Natural killer cell (primary cell): ENCODE measurements at regions not wholly inside any gene's neighbourhood (a gene's known extent, or its start where the extent isn't known, plus 50 kb on each side); places are given as distances from the start of the nearest gene placed in this dataset.
"Not testable (repeated sequence)": the region's sequence is repeated elsewhere in the genome, so short reads cannot be mapped to it uniquely, and the experiment has no call there.

Source experiments
- ATAC-seq, 3 donors: fragments of 150-1000 bp in 2 of 3; fragments of 200-7000 bp in 1 of 3; cut with Tn5 transposase; 1 replicate in 1 of 3; 2 replicates in 2 of 3; pipeline ENCODE4 v1.10.0; 2021; ENCODE audit warnings: mild to moderate bottlenecking in 2 of 3, moderate library complexity in 2 of 3
- DNase-seq, 2 donors: peaks; one replicate each; pipeline versions ENCODE4 v3.0.0 to v3.0.0-alpha.2; 2013 to 2021; ENCODE audit warnings: mixed read lengths in 1 of 2
- H3K27ac ChIP-seq: one replicate; pipeline ENCODE4 v1.5.1; 2013; ENCODE audit warnings: mild to moderate bottlenecking, low read length
- H3K27me3 ChIP-seq: one replicate; pipeline ENCODE4 v1.6.1; 2013; ENCODE audit warnings: low read length; ENCODE audit not compliant: control insufficient read depth, insufficient read depth
- H3K36me3 ChIP-seq: one replicate; pipeline ENCODE4 v1.6.1; 2013; ENCODE audit warnings: low read length; ENCODE audit not compliant: control insufficient read depth, insufficient read depth
- H3K4me1 ChIP-seq: one replicate; pipeline ENCODE4 v1.6.1; 2013; ENCODE audit warnings: low read length; ENCODE audit not compliant: control insufficient read depth, insufficient read depth
- H3K4me3 ChIP-seq: one replicate; pipeline ENCODE4 v1.5.1; 2013; ENCODE audit warnings: low read length
- H3K9me3 ChIP-seq: one replicate; pipeline ENCODE4 v1.6.1; 2013; ENCODE audit warnings: low read length; ENCODE audit not compliant: control insufficient read depth, insufficient read depth
- H3K27ac Mint-ChIP-seq, 2 donors: one replicate each; pipeline ENCODE4 v1.8.0; 2022; ENCODE audit warnings: mild to moderate bottlenecking in 2 of 2, mixed read lengths in 2 of 2, moderate library complexity in 1 of 2
- H3K27me3 Mint-ChIP-seq, 2 donors: one replicate each; pipeline ENCODE4 v1.8.0; 2022; ENCODE audit warnings: low read depth in 2 of 2, mixed read lengths in 2 of 2
- H3K36me3 Mint-ChIP-seq: one replicate; pipeline ENCODE4 v1.8.0; 2022; ENCODE audit warnings: mixed read lengths
- H3K4me1 Mint-ChIP-seq, 2 donors: one replicate each; pipeline ENCODE4 v1.8.0; 2022; ENCODE audit warnings: mixed read lengths in 2 of 2
- H3K4me3 Mint-ChIP-seq: one replicate; pipeline ENCODE4 v1.8.0; 2022; ENCODE audit warnings: mild to moderate bottlenecking, moderate library complexity, mixed read lengths
- H3K9me3 Mint-ChIP-seq, 2 donors: one replicate each; pipeline ENCODE4 v1.8.0; 2022; ENCODE audit warnings: mixed read lengths in 2 of 2
- WGBS: methylation state at CpG from one replicate; pipeline ENCODE4 v1.1.7; 2013; ENCODE audit warnings: missing lambda C conversion rate; ENCODE audit not compliant: insufficient coverage; 5-methylcytosine and 5-hydroxymethylcytosine counted together
- intact Hi-C: fragments of 100-400 bp; cut with micrococcal nuclease; formaldehyde crosslinking; loops from one replicate; pipeline ENCODE4 v1.14.2; 2022

DNA sequence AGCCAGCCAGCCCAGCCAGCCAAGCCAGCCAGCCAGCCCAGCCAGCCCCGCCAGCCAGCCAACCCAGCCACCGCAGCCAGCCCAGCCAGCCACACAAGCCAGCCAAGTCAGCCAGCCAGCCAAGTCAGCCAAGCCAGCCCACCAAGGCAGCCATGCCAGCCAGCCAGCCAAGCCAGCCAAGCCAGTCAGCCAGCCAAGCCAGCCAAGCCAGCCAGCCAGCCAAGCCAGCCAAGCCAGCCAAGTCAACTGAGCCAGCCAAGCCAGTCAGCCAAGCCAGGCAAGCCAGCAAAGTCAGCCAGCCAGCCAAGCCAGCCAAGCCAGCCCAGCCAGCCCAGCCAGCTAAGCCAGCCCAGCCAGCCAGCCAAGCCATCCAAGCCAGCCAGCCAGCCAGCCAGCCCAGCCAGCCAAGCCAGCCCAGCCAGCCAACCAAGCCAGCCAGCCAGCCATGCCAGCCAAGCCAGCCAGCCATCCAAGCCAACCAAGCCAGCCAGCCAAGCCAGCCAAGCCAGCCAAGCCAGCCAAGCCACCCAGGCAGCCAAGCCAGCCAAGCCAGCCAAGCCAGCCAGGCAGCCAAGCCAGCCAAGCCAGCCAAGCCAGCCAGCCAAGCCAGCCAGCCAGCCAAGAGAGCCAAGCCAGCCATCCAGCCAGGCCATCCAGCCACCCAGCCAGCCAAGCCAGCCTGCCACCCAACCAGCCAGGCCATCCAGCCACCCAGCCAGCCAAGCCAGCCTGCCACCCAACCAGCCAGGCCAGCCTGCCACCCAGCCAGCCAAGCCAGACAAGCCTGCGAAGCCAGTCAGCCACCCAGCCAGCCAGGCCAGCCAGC lies 329.9 kb upstream of the PLGLB2 start:
- H3K27me3 Mint-ChIP-seq, intact Hi-C loops, H3K4me1 Mint-ChIP-seq, H3K36me3 ChIP-seq, DNase-seq, H3K27ac ChIP-seq, ATAC-seq, H3K27ac Mint-ChIP-seq, H3K4me3 Mint-ChIP-seq, H3K4me1 ChIP-seq, H3K9me3 ChIP-seq, H3K4me3 ChIP-seq, H3K36me3 Mint-ChIP-seq, H3K27me3 ChIP-seq, H3K9me3 Mint-ChIP-seq: not testable (repeated sequence)
- WGBS, result 96% methylated on average over 2 of the region's 3 CpGs

DNA sequence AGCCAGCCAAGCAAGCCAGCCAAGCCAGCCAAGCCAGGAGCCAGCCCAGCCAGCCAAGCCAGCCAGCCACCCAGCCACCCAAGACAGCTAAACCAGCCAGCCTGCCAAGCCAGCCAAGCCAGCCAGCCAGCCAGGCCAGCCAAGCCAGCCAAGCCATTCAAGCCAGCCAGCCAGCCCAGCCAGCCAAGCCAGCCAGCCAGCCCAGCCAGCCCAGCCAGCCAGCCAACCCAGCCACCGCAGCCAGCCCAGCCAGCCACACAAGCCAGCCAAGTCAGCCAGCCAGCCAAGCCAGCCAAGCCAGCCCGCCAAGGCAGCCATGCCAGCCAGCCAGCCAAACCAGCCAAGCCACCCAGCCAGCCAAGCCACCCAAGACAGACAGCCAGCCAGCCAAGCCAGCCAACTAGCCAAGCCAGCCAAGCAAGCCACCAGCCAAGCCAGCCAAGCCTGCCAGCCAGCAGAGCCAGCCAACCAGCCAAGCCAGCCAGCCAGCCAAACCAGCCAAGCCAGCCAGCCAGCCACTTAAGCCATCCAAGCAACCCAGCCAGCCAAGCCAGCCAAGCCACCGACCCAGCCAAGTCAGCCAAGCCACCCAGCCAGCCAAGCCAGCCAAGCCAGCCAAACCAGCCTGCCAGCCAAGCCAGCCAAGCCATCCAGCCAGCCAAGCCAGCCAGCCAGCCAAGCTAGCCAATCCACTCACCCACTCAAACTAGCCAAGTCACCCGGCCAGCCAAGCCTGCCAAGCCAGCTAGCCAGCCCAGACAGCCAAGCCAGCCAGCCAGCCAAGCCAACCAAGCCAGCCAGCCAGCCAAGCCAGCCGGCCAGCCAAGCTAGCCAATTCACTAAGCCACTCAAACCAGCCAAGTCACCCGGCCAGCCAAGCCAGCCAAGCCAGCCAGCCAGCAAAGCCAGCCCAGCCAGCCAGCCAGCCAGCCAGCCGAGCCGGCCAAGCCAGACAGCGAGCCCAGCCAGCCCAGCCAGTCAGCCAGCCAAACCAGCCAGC lies 328.8 kb upstream of the PLGLB2 start:
- H3K9me3 ChIP-seq, H3K27me3 Mint-ChIP-seq, ATAC-seq, H3K27ac ChIP-seq, H3K9me3 Mint-ChIP-seq, H3K36me3 Mint-ChIP-seq, H3K4me1 Mint-ChIP-seq, H3K4me3 ChIP-seq, H3K27me3 ChIP-seq, H3K27ac Mint-ChIP-seq, intact Hi-C loops, H3K36me3 ChIP-seq, H3K4me1 ChIP-seq, DNase-seq, H3K4me3 Mint-ChIP-seq: not testable (repeated sequence)
- WGBS, result 94% methylated on average over 4 of the region's 9 CpGs

- H3K4me3 ChIP-seq, H3K27me3 Mint-ChIP-seq, H3K27ac Mint-ChIP-seq, H3K4me3 Mint-ChIP-seq, H3K9me3 ChIP-seq, H3K36me3 ChIP-seq, ATAC-seq, H3K9me3 Mint-ChIP-seq, H3K4me1 ChIP-seq, H3K4me1 Mint-ChIP-seq, intact Hi-C loops, H3K27me3 ChIP-seq, H3K36me3 Mint-ChIP-seq, DNase-seq, H3K27ac ChIP-seq: not testable (repeated sequence)
- WGBS, result 85% methylated on average over 2 of the region's 5 CpGs
Observed at GRCh38 chr2:87419980-87420379, 327.9 kb upstream of the PLGLB2 start.

GRCh38 chr2:87420954-87421353 lies 326.9 kb upstream of the PLGLB2 start:
- WGBS, result 97% methylated on average over 4 of the region's 4 CpGs
- H3K4me1 ChIP-seq, H3K4me3 ChIP-seq, H3K27ac Mint-ChIP-seq, H3K36me3 Mint-ChIP-seq, H3K36me3 ChIP-seq, H3K27me3 ChIP-seq, H3K4me3 Mint-ChIP-seq, H3K27me3 Mint-ChIP-seq, DNase-seq, intact Hi-C loops, H3K9me3 Mint-ChIP-seq, H3K4me1 Mint-ChIP-seq, H3K9me3 ChIP-seq, ATAC-seq, H3K27ac ChIP-seq: not testable (repeated sequence)

GRCh38 chr2:87423796-87424762 lies 323.8 kb upstream of the PLGLB2 start:
- 86% methylated on average over 3 of the region's 7 CpGs for WGBS
- H3K27me3 ChIP-seq, H3K36me3 Mint-ChIP-seq, intact Hi-C loops, H3K9me3 ChIP-seq, ATAC-seq, H3K27ac ChIP-seq, DNase-seq, H3K9me3 Mint-ChIP-seq, H3K27me3 Mint-ChIP-seq, H3K36me3 ChIP-seq, H3K4me1 Mint-ChIP-seq, H3K4me3 ChIP-seq, H3K4me3 Mint-ChIP-seq, H3K27ac Mint-ChIP-seq, H3K4me1 ChIP-seq: not testable (repeated sequence)

DNA sequence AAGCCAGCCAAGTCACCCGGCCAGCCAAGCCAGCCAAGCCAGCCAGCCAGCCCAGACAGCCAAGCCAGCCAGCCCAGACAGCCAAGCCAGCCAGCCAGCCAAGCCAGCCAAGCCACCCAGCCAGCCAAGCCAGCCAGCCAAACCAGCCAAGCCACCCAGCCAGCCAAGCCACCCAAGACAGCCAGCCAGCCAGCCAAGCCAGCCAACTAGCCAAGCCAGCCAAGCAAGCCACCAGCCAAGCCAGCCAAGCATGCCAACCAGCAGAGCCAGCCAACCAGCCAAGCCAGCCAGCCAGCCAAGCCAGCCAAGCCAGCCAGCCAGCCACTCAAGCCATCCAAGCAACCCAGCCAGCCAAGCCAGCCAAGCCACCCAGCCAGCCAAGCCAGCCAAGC lies 323.1 kb upstream of the PLGLB2 start:
- H3K4me3 Mint-ChIP-seq, intact Hi-C loops, H3K27ac ChIP-seq, H3K9me3 ChIP-seq, DNase-seq, H3K9me3 Mint-ChIP-seq, H3K36me3 ChIP-seq, H3K27ac Mint-ChIP-seq, H3K4me3 ChIP-seq, H3K27me3 ChIP-seq, H3K36me3 Mint-ChIP-seq, H3K27me3 Mint-ChIP-seq, H3K4me1 Mint-ChIP-seq, ATAC-seq, H3K4me1 ChIP-seq: not testable (repeated sequence)
- no CpG with 5 or more reads among the region's 1 CpG for WGBS

GRCh38 chr2:87425191-87425590 lies 322.7 kb upstream of the PLGLB2 start:
- H3K27ac Mint-ChIP-seq, intact Hi-C loops, H3K9me3 Mint-ChIP-seq, H3K4me1 ChIP-seq, H3K4me3 ChIP-seq, ATAC-seq, H3K36me3 ChIP-seq, H3K4me3 Mint-ChIP-seq, H3K4me1 Mint-ChIP-seq, H3K27me3 ChIP-seq, H3K27ac ChIP-seq, DNase-seq, H3K9me3 ChIP-seq, H3K27me3 Mint-ChIP-seq, H3K36me3 Mint-ChIP-seq: not testable (repeated sequence)
- 82% methylated on average over 3 of the region's 3 CpGs for WGBS
